Choroid plexus epithelial cell (primary cell): ENCODE measurements at regions not wholly inside any gene's neighbourhood (a gene's known extent, or its start where the extent isn't known, plus 50 kb on each side); places are given as distances from the start of the nearest gene placed in this dataset.

ENCODE experiments used
- DNase-seq: peaks from one replicate; pipeline ENCODE4 v3.0.0-alpha.2; 2010; ENCODE audit warnings: low read depth
- H3K4me3 ChIP-seq: 2 replicates; pipeline ENCODE4 v1.5.1; 2011; ENCODE audit warnings: low read depth, mild to moderate bottlenecking, control low read depth, low read length, moderate library complexity
- TF ChIP-seq, protein P1 (sequence below): conservative IDR thresholded peaks from 2 replicates; pipeline ENCODE4 v1.5.1; 2011; ENCODE audit warnings: low read depth, mild to moderate bottlenecking, control low read depth, inconsistent platforms, low read length, moderate library complexity

DNA sequence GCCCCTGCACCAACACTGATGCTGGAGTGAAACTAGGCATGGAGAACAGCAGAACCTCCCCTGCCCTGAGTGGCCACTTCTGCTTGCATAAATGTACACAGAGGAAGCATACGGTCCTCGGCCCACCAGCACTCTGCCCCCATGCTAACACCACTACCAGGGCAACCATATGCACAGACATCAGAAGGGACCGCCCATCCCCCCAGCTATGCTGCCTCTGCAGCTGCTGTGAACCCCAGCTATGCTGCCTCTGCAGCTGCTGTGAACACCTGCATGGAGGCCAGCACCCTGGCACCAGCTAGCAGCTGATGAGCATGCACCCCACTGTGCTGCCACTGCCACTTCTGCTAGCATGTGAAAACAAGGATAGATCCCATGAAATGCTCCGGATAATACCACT is 250.3 kb downstream of the TUSC1 start:
- TF ChIP-seq, protein P1, sequence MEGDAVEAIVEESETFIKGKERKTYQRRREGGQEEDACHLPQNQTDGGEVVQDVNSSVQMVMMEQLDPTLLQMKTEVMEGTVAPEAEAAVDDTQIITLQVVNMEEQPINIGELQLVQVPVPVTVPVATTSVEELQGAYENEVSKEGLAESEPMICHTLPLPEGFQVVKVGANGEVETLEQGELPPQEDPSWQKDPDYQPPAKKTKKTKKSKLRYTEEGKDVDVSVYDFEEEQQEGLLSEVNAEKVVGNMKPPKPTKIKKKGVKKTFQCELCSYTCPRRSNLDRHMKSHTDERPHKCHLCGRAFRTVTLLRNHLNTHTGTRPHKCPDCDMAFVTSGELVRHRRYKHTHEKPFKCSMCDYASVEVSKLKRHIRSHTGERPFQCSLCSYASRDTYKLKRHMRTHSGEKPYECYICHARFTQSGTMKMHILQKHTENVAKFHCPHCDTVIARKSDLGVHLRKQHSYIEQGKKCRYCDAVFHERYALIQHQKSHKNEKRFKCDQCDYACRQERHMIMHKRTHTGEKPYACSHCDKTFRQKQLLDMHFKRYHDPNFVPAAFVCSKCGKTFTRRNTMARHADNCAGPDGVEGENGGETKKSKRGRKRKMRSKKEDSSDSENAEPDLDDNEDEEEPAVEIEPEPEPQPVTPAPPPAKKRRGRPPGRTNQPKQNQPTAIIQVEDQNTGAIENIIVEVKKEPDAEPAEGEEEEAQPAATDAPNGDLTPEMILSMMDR: no peak
- no peak for DNase-seq
- no peak overlapping the region for H3K4me3 ChIP-seq

GRCh38 chr9:25427290-25427689 is 251.0 kb downstream of the TUSC1 start:
- no peak for DNase-seq
- H3K4me3 ChIP-seq: no peak overlapping the region
- TF ChIP-seq, protein P1: no peak

DNA sequence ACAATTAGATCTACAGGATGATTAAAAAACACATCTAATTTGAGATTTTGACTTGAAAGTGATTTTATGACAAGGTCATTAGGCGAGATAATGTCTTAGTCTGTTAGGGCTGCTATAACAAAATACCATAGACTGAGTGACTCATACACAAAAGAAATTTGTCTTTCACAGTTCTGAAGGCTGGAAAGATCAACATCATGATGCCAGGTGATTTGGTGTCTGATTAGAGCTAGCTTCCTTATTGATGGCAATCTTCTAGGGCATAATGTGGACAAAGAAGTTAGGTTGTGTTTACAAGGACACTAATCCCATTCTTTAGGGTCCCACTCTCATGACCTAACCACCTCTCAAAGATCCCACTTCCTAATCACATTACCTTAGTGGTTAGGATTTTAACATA is 256.7 kb downstream of the TUSC1 start:
- no peak overlapping the region for H3K4me3 ChIP-seq
- DNase-seq: no peak
- TF ChIP-seq, protein P1: no peak

GRCh38 chr9:25418974-25419373 is 259.3 kb downstream of the TUSC1 start:
- DNase-seq: no peak
- TF ChIP-seq, protein P1: no peak
- no peak overlapping the region for H3K4me3 ChIP-seq

GRCh38 chr9:25415718-25416117 is 262.5 kb downstream of the TUSC1 start:
- TF ChIP-seq, protein P1: no peak
- H3K4me3 ChIP-seq: no peak overlapping the region
- DNase-seq: no peak

- no peak for DNase-seq
- no peak overlapping the region for H3K4me3 ChIP-seq
- TF ChIP-seq, protein P1: no peak
Observed at GRCh38 chr9:25412646-25413045, 265.6 kb downstream of the TUSC1 start.

GRCh38 chr9:25397746-25398145 is 280.5 kb downstream of the TUSC1 start:
- no peak for DNase-seq
- no peak overlapping the region for H3K4me3 ChIP-seq
- TF ChIP-seq, protein P1: no peak
